Adrenal gland (tissue), 9 donors: ENCODE measurements at regions not wholly inside any gene's neighbourhood (a gene's known extent, or its start where the extent isn't known, plus 50 kb on each side); places are given as distances from the start of the nearest gene placed in this dataset.

Experiments
- DNase-seq, 7 donors: peaks; one replicate each; pipeline ENCODE4 v3.0.0-alpha.2; 2019 to 2020
- H3K27ac ChIP-seq, 5 donors: fragments of 200-600 bp; sonication (generic) in 4 of 5; 1 replicate in 3 of 5; 2 replicates in 2 of 5; pipeline versions ENCODE4 v1.5.1 to v1.8.0; 2016 to 2020; ENCODE audit warnings: mild to moderate bottlenecking in 1 of 5
- H3K27me3 ChIP-seq: fragments of 200-600 bp; 2 replicates; pipeline ENCODE4 v1.8.0; 2021
- H3K36me3 ChIP-seq, 2 donors: fragments of 200-600 bp; replicated peaks in 1 of 2; 1 replicate in 1 of 2; 2 replicates in 1 of 2; pipeline versions ENCODE4 v1.5.1 to v1.8.0; 2018 to 2022
- H3K4me1 ChIP-seq, 2 donors: fragments of 200-600 bp; replicated peaks in 1 of 2; 1 replicate in 1 of 2; 2 replicates in 1 of 2; pipeline versions ENCODE4 v1.5.1 to v1.8.0; 2018 to 2021
- H3K4me3 ChIP-seq, 4 donors: fragments of 200-600 bp; sonication (generic) in 3 of 4; one replicate each; pipeline ENCODE4 v1.5.1; 2016 to 2018
- H3K9me3 ChIP-seq, 3 donors: fragments of 200-600 bp; sonication (generic) in 1 of 3; replicated peaks in 1 of 3; 1 replicate in 2 of 3; 2 replicates in 1 of 3; pipeline versions ENCODE4 v1.5.1 to v1.8.0; 2016 to 2021
- CTCF ChIP-seq, 6 experiments: fragments of 450-650 bp in 4 of 6; fragments of 200-600 bp in 2 of 6; sonication (generic) in 1 of 6; IDR thresholded peaks; 1 replicate in 5 of 6; 2 replicates in 1 of 6; pipeline versions ENCODE4 v1.5.1 to v1.8.0; 2016 to 2021; ENCODE audit warnings: antibody characterized with exemption in 6 of 6, mild to moderate bottlenecking in 2 of 6, moderate library complexity in 1 of 6
- POLR2A ChIP-seq, 2 donors: fragments of 450-650 bp; IDR thresholded peaks; one replicate each; pipeline ENCODE4 v1.6.1; 2017; ENCODE audit warnings: antibody characterized with exemption in 2 of 2, mild to moderate bottlenecking in 2 of 2, moderate library complexity in 1 of 2
- WGBS, 4 donors: extraction: QIAGEN DNeasy Blood & Tissue Kit in 2 of 4; methylation state at CpG; one replicate each; pipeline versions ENCODE4 v1.1.5 to v1.1.7; 2013 to 2017; 5-methylcytosine and 5-hydroxymethylcytosine counted together
- intact Hi-C, 2 donors: fragments of 100-400 bp; cut with DNase I; formaldehyde crosslinking; loops; one replicate each; pipeline versions ENCODE4 v1.14.1 to v1.15.0; 2022 to 2023
- donor health status: healthy with polysubstance abuse.
- donor health status: Bipolar disorder and iron deficiency.
- donor health status: DM: yes; HTN: yes; CAD: no.
- donor health status: DM: no; HTN: no; CAD: no.
- donor health status: DM: no; HTN: no; CAD: no.

- no peaks in the 10 kb centered on the region for H3K9me3 ChIP-seq
- no peak overlapping the region for H3K4me3 ChIP-seq
- no peaks in the 10 kb centered on the region for H3K4me1 ChIP-seq
- intact Hi-C loops = no loop called here
- TF ChIP-seq CTCF (IDR thresholded peaks at IDR 0.05) (no peak), POLR2A (IDR thresholded peaks at IDR 0.05) (no peak)
- WGBS, 4 donors = 68 to 81% (median 74%) methylated on average over 4 of the region's 4 CpGs
- no peak overlapping the region for H3K27ac ChIP-seq
- no peaks in the 10 kb centered on the region for H3K27me3 ChIP-seq
- DNase-seq = no peak
- H3K36me3 ChIP-seq = no peaks in the 10 kb centered on the region
Observed at GRCh38 chr2:17068021-17068420, 402.4 kb upstream of the CYRIA start.

GRCh38 chr2:17065536-17065935 is 399.9 kb upstream of the CYRIA start:
- H3K27me3 ChIP-seq = no peaks in the 10 kb centered on the region
- no peak overlapping the region for H3K27ac ChIP-seq
- no peaks in the 10 kb centered on the region for H3K9me3 ChIP-seq
- H3K36me3 ChIP-seq = no peaks in the 10 kb centered on the region
- TF ChIP-seq CTCF (IDR thresholded peaks at IDR 0.05) (no peak), POLR2A (IDR thresholded peaks at IDR 0.05) (no peak)
- H3K4me3 ChIP-seq = no peak overlapping the region
- WGBS, 4 donors = 69 to 76% (median 71%) methylated on average over 6 of the region's 6 CpGs
- intact Hi-C loops = no loop called here
- H3K4me1 ChIP-seq = no peaks in the 10 kb centered on the region
- no peak for DNase-seq

GRCh38 chr2:17061028-17061427 is 395.4 kb upstream of the CYRIA start:
- no peaks in the 10 kb centered on the region for H3K27me3 ChIP-seq
- H3K4me3 ChIP-seq = no peak overlapping the region
- H3K36me3 ChIP-seq = no peaks in the 10 kb centered on the region
- H3K4me1 ChIP-seq = no peaks in the 10 kb centered on the region
- intact Hi-C loops = no loop called here
- TF ChIP-seq CTCF (IDR thresholded peaks at IDR 0.05) (no peak), POLR2A (IDR thresholded peaks at IDR 0.05) (no peak)
- 93 to 99% (median 95%) methylated on average over 2 of the region's 2 CpGs for WGBS, 4 donors
- no peaks in the 10 kb centered on the region for H3K9me3 ChIP-seq
- no peak overlapping the region for H3K27ac ChIP-seq
- no peak for DNase-seq

- TF ChIP-seq POLR2A (IDR thresholded peaks at IDR 0.05) (no peak), CTCF (IDR thresholded peaks at IDR 0.05) (no peak)
- H3K4me3 ChIP-seq = no peak overlapping the region
- H3K27ac ChIP-seq = no peak overlapping the region
- DNase-seq = no peak
- no peaks in the 10 kb centered on the region for H3K4me1 ChIP-seq
- no peaks in the 10 kb centered on the region for H3K36me3 ChIP-seq
- no peaks in the 10 kb centered on the region for H3K9me3 ChIP-seq
- no peaks in the 10 kb centered on the region for H3K27me3 ChIP-seq
- intact Hi-C loops = no loop called here
- 79 to 94% (median 84%) methylated on average over 1 of the region's 1 CpG for WGBS, 4 donors
Observed at GRCh38 chr2:17059458-17059857, 393.8 kb upstream of the CYRIA start.
